ENCODE measurements at regions not wholly inside any gene's neighbourhood (a gene's known extent, or its start where the extent isn't known, plus 50 kb on each side); places are given as distances from the start of the nearest gene placed in this dataset.

DNA sequence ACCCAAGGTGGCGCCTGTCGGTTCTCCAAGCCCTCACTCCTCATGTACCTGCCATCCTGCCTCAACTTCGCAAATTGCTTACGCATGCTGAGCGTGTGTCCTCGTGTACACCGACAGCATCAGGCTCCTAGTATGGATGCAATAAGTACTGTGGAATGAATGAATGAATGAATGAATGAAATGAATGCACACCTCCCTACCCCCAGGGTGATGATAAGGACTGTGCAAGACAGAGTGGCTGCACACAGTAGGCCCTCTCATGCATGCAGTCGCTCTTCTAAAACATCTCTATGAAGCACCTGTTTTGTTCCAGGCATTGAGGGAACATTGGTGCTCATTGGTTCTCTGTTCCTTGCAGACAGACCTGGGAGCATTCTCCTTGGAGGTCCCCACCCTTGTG is 49.8 kb upstream of the H6PD start:
- Histone ChIP-seq H3K4me3 (no peak overlapping the region), H3K36me3 (no peaks in the 10 kb centered on the region), H3K27me3 (replicated peaks in 1 of 7) (peaks cover 4 to 39% (median 23%) of the 10 kb centered on the region in 7 donors), H3K4me1 (peaks cover 9 to 44% (median 35%) of the 10 kb centered on the region in 6 donors), H3K27ac (no peak overlapping the region), H3K9me3 (no peaks in the 10 kb centered on the region)
- TF ChIP-seq POLR2AphosphoS5 (IDR thresholded peaks at IDR 0.05) (no peak), POLR2A (IDR thresholded peaks at IDR 0.05) (no peak)
- TF ChIP-seq, protein P1, sequence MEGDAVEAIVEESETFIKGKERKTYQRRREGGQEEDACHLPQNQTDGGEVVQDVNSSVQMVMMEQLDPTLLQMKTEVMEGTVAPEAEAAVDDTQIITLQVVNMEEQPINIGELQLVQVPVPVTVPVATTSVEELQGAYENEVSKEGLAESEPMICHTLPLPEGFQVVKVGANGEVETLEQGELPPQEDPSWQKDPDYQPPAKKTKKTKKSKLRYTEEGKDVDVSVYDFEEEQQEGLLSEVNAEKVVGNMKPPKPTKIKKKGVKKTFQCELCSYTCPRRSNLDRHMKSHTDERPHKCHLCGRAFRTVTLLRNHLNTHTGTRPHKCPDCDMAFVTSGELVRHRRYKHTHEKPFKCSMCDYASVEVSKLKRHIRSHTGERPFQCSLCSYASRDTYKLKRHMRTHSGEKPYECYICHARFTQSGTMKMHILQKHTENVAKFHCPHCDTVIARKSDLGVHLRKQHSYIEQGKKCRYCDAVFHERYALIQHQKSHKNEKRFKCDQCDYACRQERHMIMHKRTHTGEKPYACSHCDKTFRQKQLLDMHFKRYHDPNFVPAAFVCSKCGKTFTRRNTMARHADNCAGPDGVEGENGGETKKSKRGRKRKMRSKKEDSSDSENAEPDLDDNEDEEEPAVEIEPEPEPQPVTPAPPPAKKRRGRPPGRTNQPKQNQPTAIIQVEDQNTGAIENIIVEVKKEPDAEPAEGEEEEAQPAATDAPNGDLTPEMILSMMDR (IDR thresholded peaks at IDR 0.05 in 8 of 11, conservative IDR thresholded peaks at IDR 0.05 in 3 of 11) = no peak
- intact Hi-C loops (cut with DNase I; ENCODE audit: low total_unique reads) = no loop called here
- 94 to 98% (median 95%) methylated on average over 8 of the region's 8 CpGs for WGBS, 5 donors
- no peak for DNase-seq

All from spleen (tissue), 11 donors.